ENCODE measurements at regions not wholly inside any gene's neighbourhood (a gene's known extent, or its start where the extent isn't known, plus 50 kb on each side); places are given as distances from the start of the nearest gene placed in this dataset.

DNA sequence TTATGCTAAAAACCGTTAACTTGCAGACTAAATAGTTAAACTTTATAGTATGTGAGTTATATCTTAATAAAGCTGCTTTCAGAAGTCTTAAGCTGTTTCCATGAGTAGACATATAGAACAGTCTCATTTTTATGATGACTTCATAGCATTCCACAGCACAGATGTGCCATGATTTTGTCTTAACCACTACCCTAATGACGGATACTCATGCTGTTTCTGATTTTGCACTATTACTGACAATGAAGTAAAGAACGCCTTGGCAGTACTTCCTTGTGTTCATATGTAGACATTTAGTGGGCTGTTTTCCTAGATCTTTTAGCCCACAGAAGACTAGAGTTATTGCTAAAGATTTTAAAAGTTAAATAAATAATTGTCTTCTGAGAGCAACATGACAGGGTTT is 175.6 kb upstream of the RAB6C start:
- Histone ChIP-seq H3K4me3 (ENCODE audit: low read depth in 1 of 3, low read length in 3 of 3) (no peak overlapping the region), H3K36me3 (ENCODE audit: control insufficient read depth in 4 of 4, insufficient read depth in 3 of 4, low read depth in 1 of 4, low read length in 3 of 4) (no peaks in the 10 kb centered on the region), H3K27me3 (ENCODE audit: control insufficient read depth in 4 of 4, insufficient read depth in 4 of 4, low read length in 3 of 4) (no peaks in the 10 kb centered on the region), H3K9me3 (ENCODE audit: control insufficient read depth in 4 of 4, low read length in 3 of 4) (no peaks in the 10 kb centered on the region), H3K9ac (ENCODE audit: low read depth in 1 of 2, low read length in 2 of 2) (no peak overlapping the region), H3K27ac (ENCODE audit: low read depth in 1 of 2, low read length in 2 of 2) (no peak overlapping the region), H3K4me1 (ENCODE audit: control insufficient read depth in 4 of 4, insufficient read depth in 4 of 4, low read length in 3 of 4) (no peaks in the 10 kb centered on the region)
- 90% methylated on average over 3 of the region's 3 CpGs for WGBS
- TF ChIP-seq JUND (IDR thresholded peaks at IDR 0.05): no peak
- no peak for TF ChIP-seq HNF4G (IDR thresholded peaks at IDR 0.05)
- TF ChIP-seq SP1 (IDR thresholded peaks at IDR 0.05): no peak
- TF ChIP-seq, protein P1, sequence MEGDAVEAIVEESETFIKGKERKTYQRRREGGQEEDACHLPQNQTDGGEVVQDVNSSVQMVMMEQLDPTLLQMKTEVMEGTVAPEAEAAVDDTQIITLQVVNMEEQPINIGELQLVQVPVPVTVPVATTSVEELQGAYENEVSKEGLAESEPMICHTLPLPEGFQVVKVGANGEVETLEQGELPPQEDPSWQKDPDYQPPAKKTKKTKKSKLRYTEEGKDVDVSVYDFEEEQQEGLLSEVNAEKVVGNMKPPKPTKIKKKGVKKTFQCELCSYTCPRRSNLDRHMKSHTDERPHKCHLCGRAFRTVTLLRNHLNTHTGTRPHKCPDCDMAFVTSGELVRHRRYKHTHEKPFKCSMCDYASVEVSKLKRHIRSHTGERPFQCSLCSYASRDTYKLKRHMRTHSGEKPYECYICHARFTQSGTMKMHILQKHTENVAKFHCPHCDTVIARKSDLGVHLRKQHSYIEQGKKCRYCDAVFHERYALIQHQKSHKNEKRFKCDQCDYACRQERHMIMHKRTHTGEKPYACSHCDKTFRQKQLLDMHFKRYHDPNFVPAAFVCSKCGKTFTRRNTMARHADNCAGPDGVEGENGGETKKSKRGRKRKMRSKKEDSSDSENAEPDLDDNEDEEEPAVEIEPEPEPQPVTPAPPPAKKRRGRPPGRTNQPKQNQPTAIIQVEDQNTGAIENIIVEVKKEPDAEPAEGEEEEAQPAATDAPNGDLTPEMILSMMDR (IDR thresholded peaks at IDR 0.05; ENCODE audit: low read depth, low read length, missing input control): no peak
- TF ChIP-seq RXRA (IDR thresholded peaks at IDR 0.05): no peak
- TF ChIP-seq, protein P2, sequence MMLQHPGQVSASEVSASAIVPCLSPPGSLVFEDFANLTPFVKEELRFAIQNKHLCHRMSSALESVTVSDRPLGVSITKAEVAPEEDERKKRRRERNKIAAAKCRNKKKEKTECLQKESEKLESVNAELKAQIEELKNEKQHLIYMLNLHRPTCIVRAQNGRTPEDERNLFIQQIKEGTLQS (IDR thresholded peaks at IDR 0.05): no peak
- no peak for TF ChIP-seq YY1 (IDR thresholded peaks at IDR 0.05)
- no peak for TF ChIP-seq FOXA2 (IDR thresholded peaks at IDR 0.05)
- no peak for TF ChIP-seq FOXA1 (IDR thresholded peaks at IDR 0.05)
- no peak for TF ChIP-seq GABPA (IDR thresholded peaks at IDR 0.05 in 1 of 2, conservative IDR thresholded peaks at IDR 0.05 in 1 of 2)
- no peak for TF ChIP-seq NR2F2 (IDR thresholded peaks at IDR 0.05)
- no peak for TF ChIP-seq RAD21 (IDR thresholded peaks at IDR 0.05)
- no peak for TF ChIP-seq HNF4A (conservative IDR thresholded peaks at IDR 0.05)
- no peak for TF ChIP-seq TAF1 (conservative IDR thresholded peaks at IDR 0.05)
- DNase-seq (ENCODE audit: low spot score): no peak

DNA sequence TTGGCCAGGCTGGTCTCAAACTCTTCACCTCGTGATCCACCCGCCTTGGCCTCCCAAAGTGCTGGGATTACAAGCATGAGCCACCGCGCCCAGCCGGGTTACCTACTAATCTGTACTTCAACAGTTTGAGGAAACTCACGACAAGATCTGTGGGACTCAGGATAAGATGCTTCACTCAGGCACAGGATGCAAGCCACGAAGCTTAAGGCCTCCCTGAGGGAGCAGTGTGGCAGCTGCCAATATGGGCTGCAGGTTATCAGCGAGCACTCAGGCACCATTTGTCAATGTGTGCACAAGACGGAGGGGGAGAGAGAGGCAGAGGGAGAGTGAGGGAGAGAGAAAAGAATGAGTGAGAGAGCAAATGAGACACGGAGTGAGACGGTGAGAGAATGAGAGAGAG is 173.6 kb upstream of the RAB6C start:
- TF ChIP-seq, protein P3, sequence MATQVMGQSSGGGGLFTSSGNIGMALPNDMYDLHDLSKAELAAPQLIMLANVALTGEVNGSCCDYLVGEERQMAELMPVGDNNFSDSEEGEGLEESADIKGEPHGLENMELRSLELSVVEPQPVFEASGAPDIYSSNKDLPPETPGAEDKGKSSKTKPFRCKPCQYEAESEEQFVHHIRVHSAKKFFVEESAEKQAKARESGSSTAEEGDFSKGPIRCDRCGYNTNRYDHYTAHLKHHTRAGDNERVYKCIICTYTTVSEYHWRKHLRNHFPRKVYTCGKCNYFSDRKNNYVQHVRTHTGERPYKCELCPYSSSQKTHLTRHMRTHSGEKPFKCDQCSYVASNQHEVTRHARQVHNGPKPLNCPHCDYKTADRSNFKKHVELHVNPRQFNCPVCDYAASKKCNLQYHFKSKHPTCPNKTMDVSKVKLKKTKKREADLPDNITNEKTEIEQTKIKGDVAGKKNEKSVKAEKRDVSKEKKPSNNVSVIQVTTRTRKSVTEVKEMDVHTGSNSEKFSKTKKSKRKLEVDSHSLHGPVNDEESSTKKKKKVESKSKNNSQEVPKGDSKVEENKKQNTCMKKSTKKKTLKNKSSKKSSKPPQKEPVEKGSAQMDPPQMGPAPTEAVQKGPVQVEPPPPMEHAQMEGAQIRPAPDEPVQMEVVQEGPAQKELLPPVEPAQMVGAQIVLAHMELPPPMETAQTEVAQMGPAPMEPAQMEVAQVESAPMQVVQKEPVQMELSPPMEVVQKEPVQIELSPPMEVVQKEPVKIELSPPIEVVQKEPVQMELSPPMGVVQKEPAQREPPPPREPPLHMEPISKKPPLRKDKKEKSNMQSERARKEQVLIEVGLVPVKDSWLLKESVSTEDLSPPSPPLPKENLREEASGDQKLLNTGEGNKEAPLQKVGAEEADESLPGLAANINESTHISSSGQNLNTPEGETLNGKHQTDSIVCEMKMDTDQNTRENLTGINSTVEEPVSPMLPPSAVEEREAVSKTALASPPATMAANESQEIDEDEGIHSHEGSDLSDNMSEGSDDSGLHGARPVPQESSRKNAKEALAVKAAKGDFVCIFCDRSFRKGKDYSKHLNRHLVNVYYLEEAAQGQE (IDR thresholded peaks at IDR 0.05): no peak
- TF ChIP-seq NR2F2 (IDR thresholded peaks at IDR 0.05) (no peak), RXRA (IDR thresholded peaks at IDR 0.05) (no peak), FOXA2 (IDR thresholded peaks at IDR 0.05) (no peak), JUND (IDR thresholded peaks at IDR 0.05) (no peak), TAF1 (conservative IDR thresholded peaks at IDR 0.05) (no peak), YY1 (IDR thresholded peaks at IDR 0.05) (no peak), GABPA (IDR thresholded peaks at IDR 0.05 in 1 of 2, conservative IDR thresholded peaks at IDR 0.05 in 1 of 2) (no peak), SP1 (IDR thresholded peaks at IDR 0.05) (no peak), HNF4G (IDR thresholded peaks at IDR 0.05) (no peak), FOXA1 (IDR thresholded peaks at IDR 0.05) (no peak), HNF4A (conservative IDR thresholded peaks at IDR 0.05) (no peak), EGR1 (IDR thresholded peaks at IDR 0.05; ENCODE audit: low read depth in 2 of 2) (no peak)
- TF ChIP-seq, protein P4, sequence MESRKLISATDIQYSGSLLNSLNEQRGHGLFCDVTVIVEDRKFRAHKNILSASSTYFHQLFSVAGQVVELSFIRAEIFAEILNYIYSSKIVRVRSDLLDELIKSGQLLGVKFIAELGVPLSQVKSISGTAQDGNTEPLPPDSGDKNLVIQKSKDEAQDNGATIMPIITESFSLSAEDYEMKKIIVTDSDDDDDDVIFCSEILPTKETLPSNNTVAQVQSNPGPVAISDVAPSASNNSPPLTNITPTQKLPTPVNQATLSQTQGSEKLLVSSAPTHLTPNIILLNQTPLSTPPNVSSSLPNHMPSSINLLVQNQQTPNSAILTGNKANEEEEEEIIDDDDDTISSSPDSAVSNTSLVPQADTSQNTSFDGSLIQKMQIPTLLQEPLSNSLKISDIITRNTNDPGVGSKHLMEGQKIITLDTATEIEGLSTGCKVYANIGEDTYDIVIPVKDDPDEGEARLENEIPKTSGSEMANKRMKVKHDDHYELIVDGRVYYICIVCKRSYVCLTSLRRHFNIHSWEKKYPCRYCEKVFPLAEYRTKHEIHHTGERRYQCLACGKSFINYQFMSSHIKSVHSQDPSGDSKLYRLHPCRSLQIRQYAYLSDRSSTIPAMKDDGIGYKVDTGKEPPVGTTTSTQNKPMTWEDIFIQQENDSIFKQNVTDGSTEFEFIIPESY (IDR thresholded peaks at IDR 0.05): no peak
- TF ChIP-seq, protein P5, sequence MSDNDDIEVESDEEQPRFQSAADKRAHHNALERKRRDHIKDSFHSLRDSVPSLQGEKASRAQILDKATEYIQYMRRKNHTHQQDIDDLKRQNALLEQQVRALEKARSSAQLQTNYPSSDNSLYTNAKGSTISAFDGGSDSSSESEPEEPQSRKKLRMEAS (IDR thresholded peaks at IDR 0.05): no peak
- TF ChIP-seq, protein P1 (IDR thresholded peaks at IDR 0.05; ENCODE audit: low read depth, low read length, missing input control): no peak
- TF ChIP-seq, protein P2 (IDR thresholded peaks at IDR 0.05): no peak
- Histone ChIP-seq H3K9ac (ENCODE audit: low read depth in 1 of 2, low read length in 2 of 2) (no peak overlapping the region), H3K9me3 (ENCODE audit: control insufficient read depth in 4 of 4, low read length in 3 of 4) (no peaks in the 10 kb centered on the region), H3K27ac (ENCODE audit: low read depth in 1 of 2, low read length in 2 of 2) (no peak overlapping the region), H3K27me3 (ENCODE audit: control insufficient read depth in 4 of 4, insufficient read depth in 4 of 4, low read length in 3 of 4) (peaks cover 0 to 3% (median 0%) of the 10 kb centered on the region in 4 donors), H3K4me3 (ENCODE audit: low read depth in 1 of 3, low read length in 3 of 3) (no peak overlapping the region), H3K4me1 (ENCODE audit: control insufficient read depth in 4 of 4, insufficient read depth in 4 of 4, low read length in 3 of 4) (no peaks in the 10 kb centered on the region), H3K36me3 (ENCODE audit: control insufficient read depth in 4 of 4, insufficient read depth in 3 of 4, low read depth in 1 of 4, low read length in 3 of 4) (no peaks in the 10 kb centered on the region)
- 64% methylated on average over 11 of the region's 11 CpGs for WGBS
- DNase-seq (ENCODE audit: low spot score): no peak

Data from liver (tissue), 8 donors.